ENCODE measurements at regions not wholly inside any gene's neighbourhood (a gene's known extent, or its start where the extent isn't known, plus 50 kb on each side); places are given as distances from the start of the nearest gene placed in this dataset.

DNA sequence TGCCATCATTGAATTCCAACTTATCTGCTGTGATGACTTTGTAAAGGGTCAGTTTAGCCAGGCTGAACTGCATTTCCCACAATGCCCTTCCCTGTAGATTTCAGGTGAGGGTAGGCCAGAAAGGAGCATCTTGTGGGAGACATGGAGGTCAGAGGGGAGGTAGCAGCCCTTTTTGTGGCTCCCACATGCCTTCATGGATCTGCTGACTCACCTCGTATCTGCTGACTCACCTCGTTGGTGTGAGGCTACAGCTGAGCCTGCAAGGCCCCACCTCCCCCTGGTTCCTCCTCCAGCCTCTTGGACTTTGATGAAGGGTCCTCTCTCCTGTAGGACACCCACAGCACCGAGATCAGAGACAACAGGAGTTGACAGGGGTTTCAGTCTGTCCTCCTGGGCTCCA, 102.5 kb downstream of the SALL1 start:
- Histone ChIP-seq H3K27ac (no peak overlapping the region), H3K4me3 (no peak overlapping the region), H3K36me3 (no peaks in the 10 kb centered on the region), H3K27me3 (no peaks in the 10 kb centered on the region), H3K4me1 (no peaks in the 10 kb centered on the region), H3K9me3 (no peaks in the 10 kb centered on the region)
- TF ChIP-seq, protein P1, sequence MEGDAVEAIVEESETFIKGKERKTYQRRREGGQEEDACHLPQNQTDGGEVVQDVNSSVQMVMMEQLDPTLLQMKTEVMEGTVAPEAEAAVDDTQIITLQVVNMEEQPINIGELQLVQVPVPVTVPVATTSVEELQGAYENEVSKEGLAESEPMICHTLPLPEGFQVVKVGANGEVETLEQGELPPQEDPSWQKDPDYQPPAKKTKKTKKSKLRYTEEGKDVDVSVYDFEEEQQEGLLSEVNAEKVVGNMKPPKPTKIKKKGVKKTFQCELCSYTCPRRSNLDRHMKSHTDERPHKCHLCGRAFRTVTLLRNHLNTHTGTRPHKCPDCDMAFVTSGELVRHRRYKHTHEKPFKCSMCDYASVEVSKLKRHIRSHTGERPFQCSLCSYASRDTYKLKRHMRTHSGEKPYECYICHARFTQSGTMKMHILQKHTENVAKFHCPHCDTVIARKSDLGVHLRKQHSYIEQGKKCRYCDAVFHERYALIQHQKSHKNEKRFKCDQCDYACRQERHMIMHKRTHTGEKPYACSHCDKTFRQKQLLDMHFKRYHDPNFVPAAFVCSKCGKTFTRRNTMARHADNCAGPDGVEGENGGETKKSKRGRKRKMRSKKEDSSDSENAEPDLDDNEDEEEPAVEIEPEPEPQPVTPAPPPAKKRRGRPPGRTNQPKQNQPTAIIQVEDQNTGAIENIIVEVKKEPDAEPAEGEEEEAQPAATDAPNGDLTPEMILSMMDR (IDR thresholded peaks at IDR 0.05), result no peak
- no peak for DNase-seq
- intact Hi-C loops (cut with DNase I; ENCODE audit: low total_unique reads), result no loop called here

- no peaks in the 10 kb centered on the region for H3K4me1 ChIP-seq
- no peaks in the 10 kb centered on the region for H3K27me3 ChIP-seq
- H3K4me3 ChIP-seq, result no peak overlapping the region
- H3K36me3 ChIP-seq, result no peaks in the 10 kb centered on the region
- TF ChIP-seq, protein P1 (IDR thresholded peaks at IDR 0.05), result no peak
- DNase-seq, result no peak
- H3K9me3 ChIP-seq, result no peaks in the 10 kb centered on the region
- no peak overlapping the region for H3K27ac ChIP-seq
- intact Hi-C loops (cut with DNase I; ENCODE audit: low total_unique reads), result no loop called here
Measured at GRCh38 chr16:51045794-51046193, 105.3 kb downstream of the SALL1 start.

GRCh38 chr16:51045186-51045585, 105.9 kb downstream of the SALL1 start:
- DNase-seq, result no peak
- no peak overlapping the region for H3K4me3 ChIP-seq
- TF ChIP-seq, protein P1 (IDR thresholded peaks at IDR 0.05), result no peak
- H3K9me3 ChIP-seq, result no peaks in the 10 kb centered on the region
- no peak overlapping the region for H3K27ac ChIP-seq
- no peaks in the 10 kb centered on the region for H3K4me1 ChIP-seq
- H3K27me3 ChIP-seq, result no peaks in the 10 kb centered on the region
- no peaks in the 10 kb centered on the region for H3K36me3 ChIP-seq
- intact Hi-C loops (cut with DNase I; ENCODE audit: low total_unique reads), result no loop called here

DNA sequence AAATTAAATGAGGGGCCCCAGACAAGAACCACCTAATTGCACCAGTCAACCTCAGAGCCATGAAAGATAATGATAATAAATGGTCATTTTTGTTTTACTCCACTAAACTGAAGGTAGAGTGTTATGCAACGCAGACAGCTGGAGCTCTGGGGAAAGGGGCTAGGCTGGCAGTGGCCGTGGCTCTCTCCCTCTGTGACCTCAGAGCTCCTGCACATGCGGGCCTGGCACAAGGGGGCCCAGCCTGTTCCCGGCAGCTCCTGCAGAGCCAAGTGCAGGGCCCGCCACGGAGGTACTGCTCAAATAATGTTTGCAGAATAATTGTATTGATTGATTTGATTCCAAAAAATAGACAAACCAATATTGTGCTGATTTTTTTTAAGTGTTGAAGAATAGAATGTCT, 109.5 kb downstream of the SALL1 start:
- H3K27ac ChIP-seq, result no peak overlapping the region
- no peak for DNase-seq
- no peak overlapping the region for H3K4me3 ChIP-seq
- no peaks in the 10 kb centered on the region for H3K36me3 ChIP-seq
- no peaks in the 10 kb centered on the region for H3K9me3 ChIP-seq
- TF ChIP-seq, protein P1 (IDR thresholded peaks at IDR 0.05), result no peak
- intact Hi-C loops (cut with DNase I; ENCODE audit: low total_unique reads), result no loop called here
- no peaks in the 10 kb centered on the region for H3K27me3 ChIP-seq
- no peaks in the 10 kb centered on the region for H3K4me1 ChIP-seq

DNA sequence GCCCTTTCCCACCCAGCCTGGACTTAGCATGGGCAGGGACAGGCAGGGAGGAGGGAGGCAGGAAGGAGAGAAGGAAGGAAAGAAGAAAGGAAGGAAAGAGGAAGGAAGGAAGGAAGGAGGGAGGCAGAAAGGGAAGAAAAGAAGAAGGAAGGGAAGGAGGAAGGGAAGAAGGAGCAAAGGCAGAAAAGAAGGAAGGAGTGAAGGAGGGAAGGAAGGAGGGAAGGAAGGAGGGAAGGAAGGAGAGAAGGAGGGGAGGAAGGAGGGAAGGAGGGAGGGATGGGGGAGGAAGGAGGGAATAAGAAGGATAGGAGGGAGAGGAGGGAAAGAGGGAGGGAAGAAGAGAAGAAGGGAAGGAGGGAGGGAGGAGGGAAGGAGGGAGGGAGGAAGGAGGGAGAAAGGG, 110.4 kb downstream of the SALL1 start:
- intact Hi-C loops (cut with DNase I; ENCODE audit: low total_unique reads), result no loop called here

More for the DNA sequence above, 110.4 kb downstream of the SALL1 start:
- Histone ChIP-seq H3K36me3 (no peaks in the 10 kb centered on the region), H3K27ac (no peak overlapping the region), H3K4me1 (no peaks in the 10 kb centered on the region), H3K27me3 (no peaks in the 10 kb centered on the region), H3K9me3 (no peaks in the 10 kb centered on the region), H3K4me3 (no peak overlapping the region)
- no peak for DNase-seq
- TF ChIP-seq, protein P1 (IDR thresholded peaks at IDR 0.05), result no peak
